Activated B cell treated with CpG ODN at 0.5 μM for 24 hours (primary cell): ENCODE measurements at regions not wholly inside any gene's neighbourhood (a gene's known extent, or its start where the extent isn't known, plus 50 kb on each side); places are given as distances from the start of the nearest gene placed in this dataset.

ENCODE experiments used
- ATAC-seq: fragments of 200-7000 bp; cut with Tn5 transposase; one replicate; pipeline ENCODE4 v1.10.0; 2021; ENCODE audit warnings: low read depth, mild to moderate bottlenecking, moderate library complexity
- CTCF ChIA-PET: fragments of 350-600 bp; sonication (Branson Sonifier 250); formaldehyde crosslinking; loops from one replicate; lab custom pipeline; 2021; ENCODE audit warnings: antibody characterized with exemption; lab: Charles Lee
- POLR2A ChIA-PET: fragments of 350-600 bp; sonication (Branson Sonifier 250); formaldehyde crosslinking; loops from one replicate; lab custom pipeline; 2021; ENCODE audit warnings: antibody characterized with exemption; lab: Charles Lee
- DNase-seq: peaks from one replicate; pipeline ENCODE4 v3.0.0; 2022
- H3K27ac Mint-ChIP-seq: one replicate; pipeline ENCODE4 v1.8.0; 2020; ENCODE audit warnings: mixed read lengths
- H3K27me3 Mint-ChIP-seq: one replicate; pipeline ENCODE4 v1.8.0; 2021; ENCODE audit warnings: mixed read lengths
- H3K36me3 Mint-ChIP-seq: one replicate; pipeline ENCODE4 v1.8.0; 2021; ENCODE audit warnings: low read depth, mixed read lengths
- H3K4me1 Mint-ChIP-seq: one replicate; pipeline ENCODE4 v1.8.0; 2021; ENCODE audit warnings: mixed read lengths
- H3K4me3 Mint-ChIP-seq: one replicate; pipeline ENCODE4 v1.8.0; 2020; ENCODE audit warnings: mild to moderate bottlenecking, mixed read lengths
- H3K9me3 Mint-ChIP-seq: one replicate; pipeline ENCODE4 v1.8.0; 2020; ENCODE audit warnings: mixed read lengths
- CTCF ChIP-seq: fragments of 200-600 bp; IDR thresholded peaks from one replicate; pipeline ENCODE4 v1.8.0; 2022; ENCODE audit warnings: antibody characterized with exemption, mild to moderate bottlenecking
- intact Hi-C: fragments of 100-400 bp; cut with micrococcal nuclease; formaldehyde crosslinking; loops from one replicate; pipeline ENCODE4 v1.15.1; 2024

GRCh38 chr22:27588268-27588667, 213.3 kb downstream of the MN1 start:
- H3K27me3 Mint-ChIP-seq = no peaks in the 10 kb centered on the region
- peaks cover 4% of the 10 kb centered on the region for H3K9me3 Mint-ChIP-seq
- POLR2A ChIA-PET = no interaction called here
- ATAC-seq (no peak), DNase-seq (no peak)
- TF ChIP-seq CTCF = no peak
- no peak overlapping the region for H3K27ac Mint-ChIP-seq
- no peaks in the 10 kb centered on the region for H3K4me1 Mint-ChIP-seq
- CTCF ChIA-PET = no interaction called here
- H3K4me3 Mint-ChIP-seq = no peak overlapping the region
- no peaks in the 10 kb centered on the region for H3K36me3 Mint-ChIP-seq
- intact Hi-C loops = no loop called here

GRCh38 chr22:27588915-27589314, 212.6 kb downstream of the MN1 start:
- intact Hi-C loops = no loop called here
- Mint-ChIP-seq H3K4me3 (no peak overlapping the region), H3K36me3 (no peaks in the 10 kb centered on the region), H3K27me3 (no peaks in the 10 kb centered on the region), H3K4me1 (no peaks in the 10 kb centered on the region), H3K27ac (no peak overlapping the region), H3K9me3 (peaks cover 4% of the 10 kb centered on the region)
- ATAC-seq (no peak), DNase-seq (no peak)
- no peak for TF ChIP-seq CTCF
- POLR2A ChIA-PET = no interaction called here
- CTCF ChIA-PET = no interaction called here

GRCh38 chr22:27591060-27591459, 210.5 kb downstream of the MN1 start:
- no peaks in the 10 kb centered on the region for H3K4me1 Mint-ChIP-seq
- H3K9me3 Mint-ChIP-seq = peaks cover 4% of the 10 kb centered on the region
- no peak overlapping the region for H3K4me3 Mint-ChIP-seq
- H3K27ac Mint-ChIP-seq = no peak overlapping the region
- POLR2A ChIA-PET = no interaction called here
- intact Hi-C loops = no loop called here
- H3K36me3 Mint-ChIP-seq = no peaks in the 10 kb centered on the region
- no peak for ATAC-seq
- H3K27me3 Mint-ChIP-seq = no peaks in the 10 kb centered on the region
- CTCF ChIA-PET = no interaction called here
- no peak for TF ChIP-seq CTCF
- DNase-seq = no peak

- Mint-ChIP-seq H3K4me1 (no peaks in the 10 kb centered on the region), H3K4me3 (no peak overlapping the region), H3K9me3 (no peaks in the 10 kb centered on the region), H3K27me3 (no peaks in the 10 kb centered on the region), H3K36me3 (no peaks in the 10 kb centered on the region), H3K27ac (no peak overlapping the region)
- POLR2A ChIA-PET = no interaction called here
- no peak for TF ChIP-seq CTCF
- intact Hi-C loops = no loop called here
- no peak for DNase-seq
- no peak for ATAC-seq
- CTCF ChIA-PET = no interaction called here
These were observed 208.2 kb downstream of the MN1 start for GRCh38 chr22:27593378-27593777.

- ATAC-seq = no peak
- ChIA-PET CTCF (no interaction called here), POLR2A (no interaction called here)
- no peaks in the 10 kb centered on the region for H3K36me3 Mint-ChIP-seq
- no peaks in the 10 kb centered on the region for H3K4me1 Mint-ChIP-seq
- H3K4me3 Mint-ChIP-seq = no peak overlapping the region
- intact Hi-C loops = no loop called here
- H3K27me3 Mint-ChIP-seq = no peaks in the 10 kb centered on the region
- H3K27ac Mint-ChIP-seq = no peak overlapping the region
- TF ChIP-seq CTCF = no peak
- DNase-seq = no peak
- no peaks in the 10 kb centered on the region for H3K9me3 Mint-ChIP-seq
These were observed 207.5 kb downstream of the MN1 start for GRCh38 chr22:27594020-27594419.
